ENCODE measurements at regions not wholly inside any gene's neighbourhood (a gene's known extent, or its start where the extent isn't known, plus 50 kb on each side); places are given as distances from the start of the nearest gene placed in this dataset.

GRCh38 chr18:28736951-28737350 is 560.0 kb upstream of the CDH2 start:
- no peak for TF ChIP-seq CTCF (conservative IDR thresholded peaks at IDR 0.05; ENCODE audit: low read length)
- no peak for TF ChIP-seq EZH2phosphoT487 (IDR thresholded peaks at IDR 0.05; ENCODE audit: borderline replicate concordance)
